Tongue (tissue), 1 donor: ENCODE measurements at regions not wholly inside any gene's neighbourhood (a gene's known extent, or its start where the extent isn't known, plus 50 kb on each side); places are given as distances from the start of the nearest gene placed in this dataset.
"Not testable (repeated sequence)": the region's sequence is repeated elsewhere in the genome, so short reads cannot be mapped to it uniquely, and the experiment has no call there.

Experiments
- DNase-seq: peaks from one replicate; pipeline ENCODE4 v3.0.0-alpha.2; 2015

DNA sequence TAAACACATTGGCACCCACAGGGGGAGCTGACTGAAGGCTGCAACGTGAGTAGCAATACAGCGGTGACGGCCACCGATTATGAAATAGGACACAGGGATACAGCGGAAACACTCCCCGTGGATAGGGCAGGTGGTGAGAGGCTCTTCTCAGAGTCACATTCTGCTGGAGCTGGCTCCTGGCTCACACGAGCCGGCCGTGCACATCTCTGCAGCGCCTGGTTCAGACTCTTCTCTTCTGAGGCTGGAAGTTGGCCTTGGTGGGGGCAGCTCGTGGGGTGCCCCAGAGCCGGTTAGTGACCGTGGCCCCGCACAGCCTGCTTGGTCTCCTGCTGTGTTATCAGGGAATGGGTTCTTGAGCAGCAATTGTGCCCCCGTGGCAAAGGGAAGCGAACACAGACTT is 61.3 kb upstream of the EN2 start:
- DNase-seq = no peak

DNA sequence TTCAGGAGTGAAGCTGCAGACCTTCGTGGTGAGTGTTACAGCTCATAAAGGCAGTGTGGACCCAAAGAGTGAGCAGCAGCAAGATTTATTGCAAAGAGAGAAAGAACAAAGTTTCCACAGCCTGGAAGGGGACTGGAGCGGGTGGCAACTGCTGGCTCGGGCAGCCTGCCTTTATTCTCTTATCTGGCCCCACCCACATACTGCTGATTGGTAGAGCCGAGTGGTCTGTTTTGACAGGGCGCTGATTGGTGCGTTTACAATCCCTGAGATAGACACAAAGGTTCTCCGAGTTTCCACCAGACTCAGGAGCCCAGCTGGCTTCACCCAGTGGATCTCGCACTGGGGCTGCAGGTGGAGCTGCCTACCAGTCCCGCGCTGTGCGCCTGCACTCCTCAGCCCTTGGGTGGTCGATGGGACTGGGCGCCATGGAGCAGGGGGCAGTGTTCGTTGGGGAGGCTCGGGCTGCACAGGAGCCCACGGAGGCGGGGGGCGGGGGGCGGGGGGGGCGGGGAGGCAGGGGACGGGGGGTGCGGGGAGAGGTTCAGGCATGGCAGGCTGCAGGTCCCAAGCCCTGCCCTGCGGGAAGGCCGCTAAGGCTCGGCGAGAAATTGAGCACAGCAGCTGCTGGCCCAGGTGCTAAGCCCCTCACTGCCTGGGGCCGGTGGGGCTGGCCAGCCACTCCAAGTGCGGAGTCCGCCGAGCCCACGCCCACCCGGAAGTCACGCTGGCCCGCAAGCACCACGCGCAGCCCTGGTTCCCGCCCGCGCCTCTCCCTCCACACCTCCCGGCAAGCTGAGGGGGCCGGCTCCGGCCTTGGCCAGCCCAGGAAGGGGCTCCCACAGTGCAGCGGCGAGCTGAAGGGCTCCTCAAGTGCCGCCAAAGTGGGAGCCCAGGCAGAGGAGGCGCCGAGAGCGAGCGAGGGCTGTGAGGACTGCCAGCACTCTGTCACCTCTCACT is 59.9 kb upstream of the EN2 start:
- not testable (repeated sequence) for DNase-seq

DNA sequence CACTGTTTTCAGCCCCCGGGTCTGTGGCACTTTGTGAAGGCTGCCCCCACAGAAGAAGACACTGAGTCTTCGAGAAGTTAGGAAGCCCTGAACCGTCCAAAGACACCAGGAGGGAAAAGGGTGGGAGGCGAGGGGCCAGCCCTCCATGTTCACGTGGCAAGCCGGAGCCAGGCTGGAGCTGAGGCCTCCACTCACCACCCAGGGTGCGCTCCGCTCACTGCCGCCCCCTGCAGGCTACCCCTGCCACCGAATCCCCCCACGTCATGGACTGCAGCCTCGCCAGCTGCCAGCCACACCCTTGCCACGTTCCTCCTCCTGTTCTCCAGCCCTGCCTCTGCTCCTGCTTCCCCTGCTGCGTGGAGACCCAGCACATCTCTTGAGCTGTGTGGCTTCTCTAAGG is 59.0 kb upstream of the EN2 start:
- DNase-seq = no peak

DNA sequence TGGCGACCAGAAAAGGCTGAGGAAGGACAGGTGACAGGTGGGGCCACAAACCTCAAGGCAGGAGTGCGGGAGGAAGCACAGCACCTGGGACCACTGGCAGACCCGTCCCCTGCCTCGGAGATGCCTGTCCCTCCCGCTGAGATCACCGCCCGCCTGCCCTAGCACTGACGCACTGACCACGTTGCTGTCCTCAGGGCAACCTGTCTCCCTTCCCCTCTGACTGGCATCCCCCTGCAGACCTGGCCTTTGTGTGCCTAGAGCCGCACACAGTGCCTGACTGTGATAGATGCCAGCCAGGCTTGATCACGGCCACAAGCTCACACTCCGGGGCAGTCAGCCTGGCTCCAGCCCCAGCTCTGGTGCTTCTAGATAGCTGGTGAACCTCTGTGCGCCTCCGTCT is 58.4 kb upstream of the EN2 start:
- DNase-seq = no peak

- DNase-seq = peak; percentile 61
Observed at GRCh38 chr7:155401231-155401630, 56.7 kb upstream of the EN2 start.

DNA sequence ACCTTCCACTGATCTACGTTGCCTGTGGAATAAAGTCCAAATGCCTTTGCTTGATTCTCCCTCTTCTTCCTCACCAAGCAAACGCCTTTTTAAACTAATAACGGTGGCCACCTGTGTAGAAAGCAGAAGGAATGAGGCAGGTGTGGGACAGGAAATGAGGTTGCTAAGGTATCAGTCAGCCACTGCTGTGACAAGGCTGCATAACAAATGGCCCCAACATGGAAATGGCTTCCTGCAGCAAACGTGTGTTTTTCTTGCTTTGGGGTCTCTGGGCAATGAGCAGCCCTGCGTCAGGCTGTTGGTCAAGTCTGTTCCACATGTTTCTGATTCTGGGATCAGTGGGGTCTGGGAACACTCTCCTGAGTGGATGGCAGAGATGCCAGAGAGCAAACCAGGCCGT is 56.0 kb upstream of the EN2 start:
- no peak for DNase-seq

GRCh38 chr7:155402941-155403340 is 55.0 kb upstream of the EN2 start:
- DNase-seq = no peak

DNA sequence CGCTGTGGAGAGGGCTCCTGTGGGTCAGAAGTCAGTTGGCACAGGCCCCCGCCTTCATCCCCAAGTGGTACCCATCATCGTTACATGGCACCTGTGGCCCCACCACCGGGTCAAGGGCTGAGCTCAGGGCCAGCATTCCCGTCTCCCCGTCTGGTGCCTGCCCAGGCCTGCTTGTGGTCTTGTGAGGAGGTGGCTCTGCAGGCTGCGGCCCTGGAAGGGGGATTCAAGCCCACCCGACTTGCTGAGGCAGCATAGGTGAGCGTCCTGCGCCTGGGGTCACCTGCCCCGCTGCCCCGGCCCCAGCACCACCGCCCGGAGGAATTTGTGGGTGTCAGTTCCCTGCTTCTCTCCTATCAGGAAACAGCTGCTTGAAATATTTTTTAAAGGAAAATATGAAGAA is 53.0 kb upstream of the EN2 start:
- no peak for DNase-seq

- DNase-seq = no peak
Observed at GRCh38 chr7:155405399-155406318, 52.3 kb upstream of the EN2 start.

DNA sequence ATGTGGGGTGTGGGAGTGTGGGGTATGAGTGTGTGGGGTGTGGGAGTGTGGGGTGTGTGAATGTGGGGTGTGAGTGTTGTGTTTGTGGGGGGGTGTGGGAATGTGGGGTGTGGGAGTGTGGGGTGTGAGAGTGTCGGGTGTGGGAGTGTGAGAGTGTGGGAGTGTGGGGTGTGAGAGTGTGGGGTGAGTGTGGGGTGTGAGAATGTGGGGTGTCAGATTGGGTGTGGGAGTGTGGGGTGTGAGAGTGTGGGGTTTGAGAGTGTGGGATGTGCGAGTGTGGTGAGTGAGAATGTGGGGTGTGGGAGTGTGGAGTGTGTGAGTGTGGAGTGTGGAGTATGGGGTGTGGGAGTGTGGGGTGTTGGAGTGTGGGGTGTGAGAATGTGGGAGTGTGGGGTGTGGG is 50.1 kb upstream of the EN2 start:
- DNase-seq = no peak
